Stimulated activated CD4-positive, alpha-beta T cell treated with anti-CD3 and anti-CD28 coated beads, Interleukin-4, amount 100 ng/mL, for 24 hours (primary cell): ENCODE measurements at regions not wholly inside any gene's neighbourhood (a gene's known extent, or its start where the extent isn't known, plus 50 kb on each side); places are given as distances from the start of the nearest gene placed in this dataset.
"Not testable (repeated sequence)": the region's sequence is repeated elsewhere in the genome, so short reads cannot be mapped to it uniquely, and the experiment has no call there.

Source experiments
- DNase-seq: peaks from one replicate; pipeline ENCODE4 v3.0.0-alpha.2; 2020

GRCh38 chr9:6102336-6102987 lies 87.0 kb upstream of the RANBP6 start:
- not testable (repeated sequence) for DNase-seq

- not testable (repeated sequence) for DNase-seq
Measured at GRCh38 chr9:6101725-6102124, 86.3 kb upstream of the RANBP6 start.

- DNase-seq, result not testable (repeated sequence)
Measured at GRCh38 chr9:6099346-6099745, 83.9 kb upstream of the RANBP6 start.

GRCh38 chr9:6098431-6098830 lies 83.0 kb upstream of the RANBP6 start:
- DNase-seq, result no peak

GRCh38 chr9:6096821-6097220 lies 81.4 kb upstream of the RANBP6 start:
- no peak for DNase-seq

- DNase-seq, result no peak
Measured at GRCh38 chr9:6090277-6091210, 75.1 kb upstream of the RANBP6 start.

- DNase-seq, result no peak
Measured at GRCh38 chr9:6089300-6089699, 73.9 kb upstream of the RANBP6 start.

- no peak for DNase-seq
Measured at GRCh38 chr9:6086006-6086655, 70.7 kb upstream of the RANBP6 start.

- peak; percentile 72 for DNase-seq
Measured at GRCh38 chr9:6080154-6080716, 64.8 kb upstream of the RANBP6 start.

- no peak for DNase-seq
Measured at GRCh38 chr9:6079386-6079785, 64.0 kb upstream of the RANBP6 start.

GRCh38 chr9:6078382-6079105 lies 63.1 kb upstream of the RANBP6 start:
- no peak for DNase-seq

GRCh38 chr9:6076851-6077250 lies 61.4 kb upstream of the RANBP6 start:
- DNase-seq, result no peak

GRCh38 chr9:6073731-6074130 lies 58.3 kb upstream of the RANBP6 start:
- no peak for DNase-seq

- DNase-seq, result no peak
Measured at GRCh38 chr9:6072865-6073264, 57.4 kb upstream of the RANBP6 start.

GRCh38 chr9:6072453-6072852 lies 57.0 kb upstream of the RANBP6 start:
- no peak for DNase-seq

GRCh38 chr9:6068983-6069382 lies 53.6 kb upstream of the RANBP6 start:
- no peak for DNase-seq

GRCh38 chr9:6067426-6067825 lies 52.0 kb upstream of the RANBP6 start:
- no peak for DNase-seq
